SJCRH30 (cell line): ENCODE measurements at regions not wholly inside any gene's neighbourhood (a gene's known extent, or its start where the extent isn't known, plus 50 kb on each side); places are given as distances from the start of the nearest gene placed in this dataset.

Source experiments
- DNase-seq, 2 experiments: peaks; one replicate each; pipeline ENCODE4 v3.0.0-alpha.2; 2015 to 2020
- H3K27ac ChIP-seq: fragments of 250-450 bp; sonication (Bioruptor Pico); 2 replicates; pipeline ENCODE4 v1.5.1; 2020; ENCODE audit warnings: mild to moderate bottlenecking, moderate library complexity
- H3K27me3 ChIP-seq: fragments of 250-450 bp; sonication (Bioruptor Pico); 2 replicates; pipeline ENCODE4 v1.5.1; 2020; ENCODE audit warnings: mild to moderate bottlenecking, moderate library complexity
- H3K36me3 ChIP-seq: fragments of 250-450 bp; sonication (Bioruptor Pico); 2 replicates; pipeline ENCODE4 v1.5.1; 2020; ENCODE audit warnings: mild to moderate bottlenecking, moderate library complexity
- H3K4me1 ChIP-seq: fragments of 250-450 bp; sonication (Bioruptor Pico); 2 replicates; pipeline ENCODE4 v1.5.1; 2020; ENCODE audit warnings: mild to moderate bottlenecking, moderate library complexity
- H3K4me3 ChIP-seq: fragments of 250-450 bp; sonication (Bioruptor Pico); 2 replicates; pipeline ENCODE4 v1.5.1; 2020; ENCODE audit warnings: mild to moderate bottlenecking, moderate library complexity
- H3K9me3 ChIP-seq: fragments of 250-450 bp; sonication (Bioruptor Pico); replicated peaks from 2 replicates; pipeline ENCODE4 v1.5.1; 2020; ENCODE audit warnings: mild to moderate bottlenecking, moderate library complexity

- no peak overlapping the region for H3K27ac ChIP-seq
Observed at GRCh38 chr10:130648807-130649206, 512.6 kb downstream of the GLRX3 start.

GRCh38 chr10:130652544-130652943 lies 516.4 kb downstream of the GLRX3 start:
- H3K9me3 ChIP-seq: no peaks in the 10 kb centered on the region
- no peaks in the 10 kb centered on the region for H3K36me3 ChIP-seq
- no peaks in the 10 kb centered on the region for H3K27me3 ChIP-seq
- no peaks in the 10 kb centered on the region for H3K4me1 ChIP-seq
- DNase-seq: no peak
- no peak overlapping the region for H3K27ac ChIP-seq
- no peak overlapping the region for H3K4me3 ChIP-seq

More at GRCh38 chr10:130648807-130649206, 512.6 kb downstream of the GLRX3 start:
- Histone ChIP-seq H3K36me3 (no peaks in the 10 kb centered on the region), H3K9me3 (no peaks in the 10 kb centered on the region), H3K4me3 (no peak overlapping the region), H3K27me3 (no peaks in the 10 kb centered on the region), H3K4me1 (no peaks in the 10 kb centered on the region)
- no peak for DNase-seq

GRCh38 chr10:130652964-130653578 lies 516.9 kb downstream of the GLRX3 start:
- Histone ChIP-seq H3K4me3 (no peak overlapping the region), H3K4me1 (no peaks in the 10 kb centered on the region), H3K27ac (no peak overlapping the region), H3K9me3 (no peaks in the 10 kb centered on the region), H3K27me3 (no peaks in the 10 kb centered on the region), H3K36me3 (no peaks in the 10 kb centered on the region)
- no peak for DNase-seq

- Histone ChIP-seq H3K36me3 (no peaks in the 10 kb centered on the region), H3K9me3 (no peaks in the 10 kb centered on the region), H3K27ac (no peak overlapping the region), H3K4me1 (no peaks in the 10 kb centered on the region), H3K27me3 (no peaks in the 10 kb centered on the region), H3K4me3 (no peak overlapping the region)
- DNase-seq: no peak
Observed at GRCh38 chr10:130654726-130655125, 518.5 kb downstream of the GLRX3 start.

- no peak overlapping the region for H3K27ac ChIP-seq
- no peaks in the 10 kb centered on the region for H3K4me1 ChIP-seq
- H3K36me3 ChIP-seq: no peaks in the 10 kb centered on the region
- no peaks in the 10 kb centered on the region for H3K9me3 ChIP-seq
- H3K4me3 ChIP-seq: no peak overlapping the region
- no peak for DNase-seq
- H3K27me3 ChIP-seq: no peaks in the 10 kb centered on the region
Observed at GRCh38 chr10:130655313-130656186, 519.4 kb downstream of the GLRX3 start.

- Histone ChIP-seq H3K4me1 (no peaks in the 10 kb centered on the region), H3K27ac (no peak overlapping the region), H3K27me3 (no peaks in the 10 kb centered on the region), H3K36me3 (no peaks in the 10 kb centered on the region), H3K4me3 (no peak overlapping the region), H3K9me3 (no peaks in the 10 kb centered on the region)
- DNase-seq: no peak
Observed at GRCh38 chr10:130656187-130656575, 520.0 kb downstream of the GLRX3 start.

- no peaks in the 10 kb centered on the region for H3K9me3 ChIP-seq
Observed at GRCh38 chr10:130656582-130657133, 520.5 kb downstream of the GLRX3 start.

GRCh38 chr10:130658687-130659290 lies 522.6 kb downstream of the GLRX3 start:
- no peak overlapping the region for H3K4me3 ChIP-seq
- H3K27ac ChIP-seq: no peak overlapping the region
- H3K9me3 ChIP-seq: no peaks in the 10 kb centered on the region
- DNase-seq: no peak
- H3K36me3 ChIP-seq: no peaks in the 10 kb centered on the region
- no peaks in the 10 kb centered on the region for H3K4me1 ChIP-seq
- no peaks in the 10 kb centered on the region for H3K27me3 ChIP-seq

More at GRCh38 chr10:130656582-130657133, 520.5 kb downstream of the GLRX3 start:
- no peaks in the 10 kb centered on the region for H3K4me1 ChIP-seq
- no peak for DNase-seq
- no peaks in the 10 kb centered on the region for H3K36me3 ChIP-seq
- H3K27ac ChIP-seq: no peak overlapping the region
- no peaks in the 10 kb centered on the region for H3K27me3 ChIP-seq
- no peak overlapping the region for H3K4me3 ChIP-seq

GRCh38 chr10:130659528-130659927 lies 523.3 kb downstream of the GLRX3 start:
- H3K4me3 ChIP-seq: no peak overlapping the region
- no peaks in the 10 kb centered on the region for H3K4me1 ChIP-seq
- no peak for DNase-seq
- H3K9me3 ChIP-seq: no peaks in the 10 kb centered on the region
- H3K27me3 ChIP-seq: no peaks in the 10 kb centered on the region
- no peak overlapping the region for H3K27ac ChIP-seq
- H3K36me3 ChIP-seq: no peaks in the 10 kb centered on the region

GRCh38 chr10:130660266-130660665 lies 524.1 kb downstream of the GLRX3 start:
- H3K36me3 ChIP-seq: no peaks in the 10 kb centered on the region
- H3K27me3 ChIP-seq: no peaks in the 10 kb centered on the region
- no peak overlapping the region for H3K27ac ChIP-seq
- no peak for DNase-seq
- no peak overlapping the region for H3K4me3 ChIP-seq
- H3K4me1 ChIP-seq: no peaks in the 10 kb centered on the region
- no peaks in the 10 kb centered on the region for H3K9me3 ChIP-seq

GRCh38 chr10:130661419-130661818 lies 525.2 kb downstream of the GLRX3 start:
- Histone ChIP-seq H3K9me3 (no peaks in the 10 kb centered on the region), H3K4me3 (no peak overlapping the region)
- no peak for DNase-seq

GRCh38 chr10:130662775-130663174 lies 526.6 kb downstream of the GLRX3 start:
- no peak for DNase-seq
- no peaks in the 10 kb centered on the region for H3K27me3 ChIP-seq
- H3K36me3 ChIP-seq: no peaks in the 10 kb centered on the region
- H3K9me3 ChIP-seq: no peaks in the 10 kb centered on the region
- no peak overlapping the region for H3K4me3 ChIP-seq
- no peaks in the 10 kb centered on the region for H3K4me1 ChIP-seq
- H3K27ac ChIP-seq: no peak overlapping the region

More at GRCh38 chr10:130661419-130661818, 525.2 kb downstream of the GLRX3 start:
- Histone ChIP-seq H3K27me3 (no peaks in the 10 kb centered on the region), H3K36me3 (no peaks in the 10 kb centered on the region), H3K27ac (no peak overlapping the region), H3K4me1 (no peaks in the 10 kb centered on the region)

GRCh38 chr10:130664526-130664925 lies 528.3 kb downstream of the GLRX3 start:
- no peaks in the 10 kb centered on the region for H3K4me1 ChIP-seq
- no peak for DNase-seq
- no peaks in the 10 kb centered on the region for H3K9me3 ChIP-seq

GRCh38 chr10:130666215-130666614 lies 530.0 kb downstream of the GLRX3 start:
- Histone ChIP-seq H3K9me3 (no peaks in the 10 kb centered on the region), H3K27me3 (no peaks in the 10 kb centered on the region), H3K4me1 (no peaks in the 10 kb centered on the region), H3K36me3 (no peaks in the 10 kb centered on the region), H3K27ac (no peak overlapping the region), H3K4me3 (no peak overlapping the region)
- no peak for DNase-seq

More at GRCh38 chr10:130664526-130664925, 528.3 kb downstream of the GLRX3 start:
- Histone ChIP-seq H3K27ac (no peak overlapping the region), H3K36me3 (no peaks in the 10 kb centered on the region), H3K27me3 (no peaks in the 10 kb centered on the region), H3K4me3 (no peak overlapping the region)
